ENCODE measurements at regions not wholly inside any gene's neighbourhood (a gene's known extent, or its start where the extent isn't known, plus 50 kb on each side); places are given as distances from the start of the nearest gene placed in this dataset.

GRCh38 chr9:105833271-105833975 is 139.1 kb downstream of the TMEM38B start:
- TF ChIP-seq CTCF (IDR thresholded peaks at IDR 0.05; ENCODE audit: borderline replicate concordance, extremely low read depth, low read length, poor library complexity, severe bottlenecking) (no peak), EZH2 (IDR thresholded peaks at IDR 0.05; ENCODE audit: borderline replicate concordance, low read depth, low read length, severe bottlenecking) (no peak)

All from DND-41 (cell line).